ENCODE measurements at regions not wholly inside any gene's neighbourhood (a gene's known extent, or its start where the extent isn't known, plus 50 kb on each side); places are given as distances from the start of the nearest gene placed in this dataset.

DNA sequence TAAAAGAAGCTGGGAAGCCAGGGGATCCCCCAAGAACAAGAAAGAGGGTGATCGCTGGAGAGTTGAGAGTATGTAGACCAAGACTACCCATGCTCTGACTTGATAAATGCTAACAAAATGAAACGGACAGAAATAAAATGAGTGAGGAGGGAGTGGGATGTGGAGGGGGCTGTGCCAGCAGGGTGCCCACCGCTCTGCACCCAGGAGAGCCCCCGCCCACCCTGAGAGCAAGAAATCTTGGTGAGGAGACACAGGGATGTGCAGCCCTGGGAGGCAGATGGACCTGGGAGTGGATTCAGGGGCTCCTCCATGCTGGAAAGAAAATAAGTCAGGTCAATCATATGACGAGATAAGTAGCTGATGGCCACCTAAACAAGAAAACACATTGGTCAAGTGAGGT lies 590.9 kb downstream of the AJAP1 start:
- no peak for DNase-seq

GRCh38 chr1:5244631-5245285 lies 590.3 kb downstream of the AJAP1 start:
- DNase-seq, result no peak

GRCh38 chr1:5242850-5243249 lies 588.4 kb downstream of the AJAP1 start:
- DNase-seq, result no peak

GRCh38 chr1:5239911-5240310 lies 585.5 kb downstream of the AJAP1 start:
- DNase-seq, result no peak

DNA sequence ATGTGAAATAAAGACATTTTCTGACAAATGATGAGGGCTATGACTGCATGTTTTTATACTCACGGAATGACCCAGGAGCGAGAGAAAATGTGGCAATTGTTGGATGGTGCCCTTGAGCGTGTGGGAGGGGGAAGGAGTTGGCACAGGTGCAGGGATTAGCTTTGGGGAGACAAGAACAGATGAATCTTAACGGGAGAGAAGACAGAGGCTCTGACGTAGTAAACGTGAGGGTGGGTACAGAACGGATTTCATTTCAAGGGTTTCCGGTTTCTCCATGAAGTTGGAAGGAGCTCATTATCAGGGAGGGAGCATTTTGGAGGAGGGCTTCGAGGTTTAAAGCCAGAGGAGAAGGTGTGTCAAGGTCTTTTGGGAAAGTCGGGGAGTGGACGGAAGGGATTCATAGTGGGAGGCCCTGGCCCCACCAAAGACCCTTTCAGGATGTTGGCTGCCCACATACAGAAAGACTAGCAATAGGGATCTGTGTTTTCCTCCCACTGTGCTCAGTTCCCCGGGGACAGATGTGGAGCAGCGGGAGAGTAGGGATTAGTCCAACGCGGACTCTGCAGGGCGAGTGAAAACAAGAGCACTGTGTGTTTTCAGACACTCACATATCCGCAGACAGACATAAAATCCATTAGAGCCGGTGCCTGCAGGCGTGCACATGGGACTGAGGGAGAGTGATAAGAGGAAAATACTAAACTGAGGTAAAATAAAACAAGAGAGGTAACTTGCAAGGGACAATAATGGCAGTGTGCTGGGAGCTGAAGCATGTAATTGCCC lies 584.1 kb downstream of the AJAP1 start:
- DNase-seq, result no peak

GRCh38 chr1:5235355-5235899 lies 581.0 kb downstream of the AJAP1 start:
- DNase-seq, result no peak

- no peak for DNase-seq
Observed at GRCh38 chr1:5232537-5232936, 578.1 kb downstream of the AJAP1 start.

GRCh38 chr1:5231541-5232315 lies 577.3 kb downstream of the AJAP1 start:
- DNase-seq, result no peak

DNA sequence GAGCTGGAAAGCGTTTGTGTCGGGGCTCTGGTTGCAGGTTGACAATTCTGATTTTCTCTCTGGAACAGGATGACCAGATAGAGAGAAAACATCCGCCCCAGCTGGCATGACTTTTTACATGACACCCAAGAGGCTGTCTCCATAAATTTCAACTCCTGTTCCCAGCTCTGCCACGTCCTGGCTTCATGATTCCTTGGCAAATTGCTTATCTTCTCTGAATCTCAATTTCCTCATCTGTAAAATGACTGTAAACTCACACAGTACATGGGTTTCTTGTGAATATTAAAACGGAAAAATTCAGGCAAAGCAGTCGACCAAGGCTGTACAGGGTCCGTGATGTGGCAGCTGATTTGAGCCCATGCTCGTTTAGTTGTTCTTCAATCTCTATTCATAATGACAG lies 572.7 kb downstream of the AJAP1 start:
- no peak for DNase-seq

DNA sequence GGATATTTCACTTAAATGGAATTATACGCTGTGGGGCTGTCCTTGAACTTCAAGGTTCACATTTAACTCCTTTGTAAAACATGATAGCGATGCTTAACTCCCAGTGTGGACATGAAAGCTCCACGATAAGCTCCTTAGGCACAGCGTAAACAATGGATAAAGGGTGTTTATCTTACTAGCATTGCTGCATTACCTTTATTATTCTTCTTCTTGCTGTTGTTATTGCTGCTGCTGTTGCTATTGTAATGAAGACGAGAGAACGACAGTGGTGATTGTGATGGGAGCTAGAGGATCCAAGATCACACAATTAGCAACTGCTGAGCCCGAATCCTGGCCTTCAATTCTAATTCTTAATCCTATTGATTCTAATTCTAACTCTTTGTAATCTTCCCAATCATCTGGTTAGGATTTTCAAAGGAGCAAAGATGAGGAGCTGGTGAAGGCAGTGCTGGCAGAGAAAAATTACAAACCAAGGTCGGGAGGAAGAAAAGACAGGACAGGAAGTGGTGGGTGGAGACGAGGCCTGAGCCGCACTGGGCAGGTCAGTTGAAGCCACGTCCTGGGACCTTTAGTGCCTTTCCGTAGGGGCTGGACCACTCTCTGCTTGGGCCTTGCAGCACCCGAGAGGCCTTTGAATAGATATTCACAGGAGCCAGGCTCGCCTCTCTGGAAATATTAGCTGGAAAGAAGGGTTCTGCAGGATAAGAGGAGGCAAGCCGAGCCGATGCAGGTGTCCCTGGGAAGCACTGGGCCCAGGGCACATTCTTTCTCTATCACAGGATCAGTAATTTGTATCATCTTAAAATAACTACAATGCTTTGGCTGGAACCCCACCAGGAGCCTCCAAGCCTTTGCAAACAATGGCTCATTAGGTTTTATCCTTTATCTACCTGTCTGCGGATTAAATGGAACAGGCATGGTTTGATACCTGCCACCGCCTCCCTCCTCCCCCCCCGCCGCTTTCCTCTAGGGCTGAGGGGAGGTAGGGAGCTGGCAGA lies 571.6 kb downstream of the AJAP1 start:
- no peak for DNase-seq

DNA sequence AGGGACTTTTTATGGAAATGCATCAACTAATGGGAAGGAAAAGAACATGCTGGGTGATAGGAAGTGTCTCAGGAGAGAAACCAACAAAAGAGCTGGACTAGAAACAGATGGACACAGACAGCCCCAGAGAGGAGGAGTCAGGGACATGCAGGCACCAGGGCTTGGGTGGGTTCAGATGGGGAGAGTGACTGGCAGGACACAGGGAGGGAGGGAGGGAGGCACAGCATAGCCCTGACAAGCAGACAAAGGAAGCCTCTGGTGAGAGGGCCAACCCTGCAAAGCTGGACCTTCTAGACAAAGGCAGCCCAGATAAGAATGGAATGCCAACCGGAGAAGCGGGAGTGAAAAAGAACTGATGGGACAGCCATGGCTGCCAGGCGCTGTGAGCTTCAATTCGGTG lies 568.8 kb downstream of the AJAP1 start:
- DNase-seq, result no peak

DNA sequence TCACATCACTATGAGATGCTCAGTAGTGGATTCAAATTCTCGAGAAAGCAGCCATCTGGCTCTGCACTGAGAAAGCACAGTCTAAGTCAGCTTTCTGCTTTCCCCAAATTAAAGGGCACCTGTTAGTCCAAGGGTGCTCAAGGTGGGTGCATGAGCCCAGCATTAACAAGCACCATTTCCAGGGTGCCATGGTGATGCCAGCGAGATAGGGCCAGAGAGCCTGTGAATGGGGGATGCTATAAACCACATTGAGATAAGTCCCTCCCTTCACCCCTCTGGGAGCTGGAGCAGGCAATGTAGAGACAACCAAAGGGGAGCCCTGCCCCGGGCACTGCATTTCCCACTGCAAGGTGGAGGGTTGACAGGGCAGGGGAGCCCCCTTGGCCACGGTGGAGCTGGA lies 568.2 kb downstream of the AJAP1 start:
- DNase-seq, result no peak

GRCh38 chr1:5221451-5221850 lies 567.0 kb downstream of the AJAP1 start:
- no peak for DNase-seq

- no peak for DNase-seq
Observed at GRCh38 chr1:5220821-5221220, 566.4 kb downstream of the AJAP1 start.

DNA sequence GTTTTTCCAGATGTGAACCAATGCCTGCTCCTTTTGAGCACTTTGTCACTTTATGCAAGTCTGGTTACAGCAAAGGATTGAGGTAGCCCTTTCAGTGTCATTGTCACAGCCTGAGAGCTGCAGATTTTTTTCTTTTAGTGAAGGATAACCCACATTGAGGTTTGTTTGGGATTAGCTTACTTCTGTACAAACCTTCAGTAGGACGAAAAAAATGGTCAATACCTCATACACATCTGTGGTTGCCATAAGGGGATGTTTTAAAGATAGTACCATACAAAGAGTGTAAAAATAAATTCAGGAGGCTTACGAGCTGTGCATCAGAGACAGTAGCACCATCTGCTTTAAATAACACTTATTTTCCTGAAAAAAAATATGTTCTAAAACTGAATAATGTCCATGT lies 566.0 kb downstream of the AJAP1 start:
- DNase-seq, result no peak

DNA sequence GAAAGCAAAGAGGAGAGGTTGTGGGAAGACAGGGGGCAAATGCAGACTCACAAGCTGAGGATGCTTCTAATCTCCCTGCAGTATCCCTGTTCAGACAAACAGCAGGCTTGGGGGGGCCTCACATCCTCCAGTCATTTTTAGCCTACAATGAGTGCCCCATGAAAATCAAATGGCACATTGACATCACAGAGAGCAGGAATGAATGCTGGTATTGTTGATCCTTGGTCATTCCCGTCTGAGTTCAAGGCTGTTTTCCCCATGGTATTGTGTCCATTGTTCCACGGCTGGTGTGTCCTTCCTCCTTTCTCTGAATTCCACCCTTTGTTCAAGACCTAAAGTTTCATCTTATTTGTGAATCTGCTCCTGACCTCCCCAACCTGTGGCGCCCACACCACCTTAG lies 545.6 kb downstream of the AJAP1 start:
- DNase-seq, result no peak

DNA sequence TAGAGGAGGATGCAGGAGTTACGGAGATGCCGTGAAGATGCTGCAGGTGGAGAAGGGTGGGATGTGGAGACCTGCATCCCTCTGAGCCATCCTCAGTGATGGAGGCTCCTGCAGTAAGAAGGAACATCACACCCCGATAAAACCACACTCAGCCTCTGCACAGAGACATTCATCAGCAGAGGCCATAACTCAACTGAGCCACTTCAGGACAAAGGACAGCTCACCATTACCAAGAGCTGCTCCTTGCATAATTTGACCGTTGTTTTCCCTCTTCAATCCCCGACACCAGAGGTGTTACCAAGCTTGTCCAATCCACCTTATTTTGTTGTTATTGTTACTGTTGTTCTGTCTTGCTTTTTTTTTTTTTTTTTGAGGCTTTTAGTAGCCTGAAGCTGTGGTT lies 543.9 kb downstream of the AJAP1 start:
- DNase-seq, result no peak

DNA sequence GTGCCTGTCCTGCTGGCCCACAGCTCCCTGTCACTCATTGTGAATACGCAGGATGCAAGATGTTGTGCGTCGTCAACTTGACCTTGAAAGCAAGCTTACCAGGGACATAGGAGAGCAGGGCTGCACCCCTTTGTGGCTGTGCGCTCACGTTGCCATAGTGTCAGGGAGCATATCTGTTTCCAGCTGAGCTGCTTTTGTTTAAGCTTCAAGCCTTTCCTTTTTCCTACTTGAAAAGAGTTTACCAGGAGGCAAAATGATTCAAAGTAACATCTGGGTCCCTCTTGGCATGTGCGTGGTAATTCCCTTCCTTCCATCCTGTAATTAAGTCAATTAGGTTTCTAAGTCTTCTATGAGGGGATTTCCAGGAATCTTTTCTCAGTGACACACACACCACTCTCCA lies 537.1 kb downstream of the AJAP1 start:
- no peak for DNase-seq

DNA sequence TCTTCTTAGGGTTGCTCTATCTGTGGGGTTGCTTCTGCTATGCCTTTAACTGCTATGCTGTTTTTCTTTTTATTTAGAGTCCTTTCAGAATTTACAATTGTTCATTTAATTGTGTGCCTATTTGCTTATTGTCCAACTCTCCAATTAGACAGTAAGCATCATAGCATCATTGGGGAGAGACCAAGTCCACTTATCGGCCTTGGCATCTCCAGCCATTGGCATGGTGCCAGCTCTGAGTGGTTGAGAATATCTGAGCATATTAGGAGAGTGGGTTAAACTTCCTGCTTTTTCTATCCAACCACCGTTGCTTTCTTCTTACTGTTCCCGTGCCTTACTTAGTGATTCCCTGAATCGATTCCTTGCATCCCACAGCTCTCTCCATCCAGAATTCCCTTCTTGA lies 535.0 kb downstream of the AJAP1 start:
- no peak for DNase-seq

- no peak for DNase-seq
Observed at GRCh38 chr1:5165762-5166161, 511.4 kb downstream of the AJAP1 start.

DNA sequence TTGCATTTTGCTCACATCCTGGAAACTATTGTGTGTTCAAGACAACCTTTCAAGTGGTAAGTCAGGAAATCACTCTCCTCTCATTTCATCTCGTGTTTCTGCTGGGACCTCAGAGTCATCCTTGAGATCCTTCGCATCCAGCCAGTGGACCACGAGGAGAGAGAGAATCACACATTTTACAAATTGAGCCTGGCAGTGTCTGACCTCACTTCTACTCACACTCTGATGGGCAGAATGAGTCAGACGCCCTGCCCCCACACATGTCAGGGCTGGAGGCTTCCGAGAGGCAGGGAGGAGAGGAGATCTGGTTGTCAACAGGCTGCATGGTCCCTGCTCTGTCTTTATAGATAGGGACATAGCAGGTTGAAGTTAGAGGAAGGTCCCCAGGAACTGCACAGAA lies 509.7 kb downstream of the AJAP1 start:
- no peak for DNase-seq

DNA sequence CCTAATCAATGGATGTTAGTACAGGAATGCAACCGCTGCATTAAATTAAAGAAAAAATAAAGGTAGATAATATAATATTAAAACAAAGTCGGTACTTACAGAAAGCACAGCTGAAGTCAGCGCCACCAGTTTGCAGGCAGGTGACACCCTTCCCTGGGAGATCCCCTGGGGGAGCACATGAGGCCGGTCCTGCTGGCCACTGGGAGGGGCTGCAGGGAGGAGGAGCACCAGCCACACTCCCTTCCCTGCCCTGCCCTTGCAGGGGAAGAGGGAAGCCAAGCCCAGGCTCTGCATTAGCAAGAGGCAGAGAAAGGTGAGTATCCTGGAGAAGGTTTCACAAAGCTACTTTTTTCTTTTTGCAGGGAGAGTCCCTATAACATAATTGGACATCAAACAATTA lies 507.0 kb downstream of the AJAP1 start:
- DNase-seq, result no peak

Measured in CD4-positive, alpha-beta T cell treated with Interleukin-4 for 4 hours (primary cell).